Hematopoietic multipotent progenitor cell treated with erythropoietin and hydrocortisone succinate and interleukin-3 and kit ligand, for 8 days (in vitro differentiated cells): ENCODE measurements at regions not wholly inside any gene's neighbourhood (a gene's known extent, or its start where the extent isn't known, plus 50 kb on each side); places are given as distances from the start of the nearest gene placed in this dataset.
"Not testable (repeated sequence)": the region's sequence is repeated elsewhere in the genome, so short reads cannot be mapped to it uniquely, and the experiment has no call there.

ENCODE experiments used
- DNase-seq: peaks from one replicate; pipeline ENCODE4 v3.0.0-alpha.2; 2015

- DNase-seq, result not testable (repeated sequence)
Observed at GRCh38 chr3:91348064-91348463, 2240.6 kb downstream of the EPHA3 start.

GRCh38 chr3:91349072-91349471 is 2241.7 kb downstream of the EPHA3 start:
- not testable (repeated sequence) for DNase-seq

GRCh38 chr3:91352161-91352560 is 2244.7 kb downstream of the EPHA3 start:
- not testable (repeated sequence) for DNase-seq

GRCh38 chr3:91359278-91359677 is 2251.9 kb downstream of the EPHA3 start:
- DNase-seq, result not testable (repeated sequence)

- DNase-seq, result not testable (repeated sequence)
Observed at GRCh38 chr3:91383100-91383894, 2275.9 kb downstream of the EPHA3 start.

- not testable (repeated sequence) for DNase-seq
Observed at GRCh38 chr3:91403938-91404337, 2296.5 kb downstream of the EPHA3 start.

- not testable (repeated sequence) for DNase-seq
Observed at GRCh38 chr3:91442063-91442462, 2334.6 kb downstream of the EPHA3 start.

- not testable (repeated sequence) for DNase-seq
Observed at GRCh38 chr3:91442483-91442882, 2335.1 kb downstream of the EPHA3 start.

GRCh38 chr3:91448379-91448778 is 2341.0 kb downstream of the EPHA3 start:
- DNase-seq, result not testable (repeated sequence)

GRCh38 chr3:91466517-91466916 is 2359.1 kb downstream of the EPHA3 start:
- DNase-seq, result not testable (repeated sequence)

GRCh38 chr3:91469251-91469650 is 2361.8 kb downstream of the EPHA3 start:
- not testable (repeated sequence) for DNase-seq

GRCh38 chr3:91485026-91485425 is 2377.6 kb downstream of the EPHA3 start:
- DNase-seq, result peak; percentile 3

- not testable (repeated sequence) for DNase-seq
Observed at GRCh38 chr3:91485891-91486290, 2378.5 kb downstream of the EPHA3 start.

GRCh38 chr3:91497712-91498111 is 2390.3 kb downstream of the EPHA3 start:
- DNase-seq, result not testable (repeated sequence)

GRCh38 chr3:91499850-91500249 is 2392.4 kb downstream of the EPHA3 start:
- not testable (repeated sequence) for DNase-seq

- not testable (repeated sequence) for DNase-seq
Observed at GRCh38 chr3:91504874-91505273, 2397.5 kb downstream of the EPHA3 start.
